ENCODE measurements at regions not wholly inside any gene's neighbourhood (a gene's known extent, or its start where the extent isn't known, plus 50 kb on each side); places are given as distances from the start of the nearest gene placed in this dataset.
"Not testable (repeated sequence)": the region's sequence is repeated elsewhere in the genome, so short reads cannot be mapped to it uniquely, and the experiment has no call there.

GRCh38 chr5:88647901-88648300 is 235.1 kb downstream of the MEF2C start:
- no peak for ATAC-seq (ENCODE audit: low read depth in 2 of 2)
- Mint-ChIP-seq H3K4me1 (no peaks in the 10 kb centered on the region), H3K4me3 (no peak overlapping the region), H3K36me3 (no peaks in the 10 kb centered on the region), H3K27ac (no peak overlapping the region), H3K9me3 (peaks cover 0 to 6% (median 0%) of the 10 kb centered on the region in 7 donors), H3K27me3 (peaks cover 10% of the 10 kb centered on the region)
- Histone ChIP-seq H3K9me3 (ENCODE audit: control insufficient read depth in 2 of 2, low read length in 2 of 2) (no peaks in the 10 kb centered on the region), H3K27ac (ENCODE audit: insufficient read depth, low read length, poor library complexity, severe bottlenecking) (no peak overlapping the region), H3K4me1 (ENCODE audit: control insufficient read depth, insufficient read depth, low read length, poor library complexity, severe bottlenecking) (no peaks in the 10 kb centered on the region), H3K27me3 (ENCODE audit: control insufficient read depth, insufficient read depth, low read length) (peaks cover 4% of the 10 kb centered on the region), H3K4me3 (ENCODE audit: low read depth, low read length) (no peak overlapping the region), H3K36me3 (ENCODE audit: control insufficient read depth, insufficient read depth, low read length) (no peaks in the 10 kb centered on the region)
- DNase-seq: no peak

GRCh38 chr5:88646866-88647265 is 236.1 kb downstream of the MEF2C start:
- H3K4me3 ChIP-seq (ENCODE audit: low read depth, low read length): no peak overlapping the region
- ATAC-seq (ENCODE audit: low read depth in 2 of 2) (no peak), DNase-seq (no peak)
- no peak overlapping the region for H3K27ac ChIP-seq (ENCODE audit: insufficient read depth, low read length, poor library complexity, severe bottlenecking)
- Mint-ChIP-seq H3K9me3 (peaks cover 0 to 6% (median 0%) of the 10 kb centered on the region in 7 donors), H3K36me3 (no peaks in the 10 kb centered on the region), H3K27ac (no peak overlapping the region), H3K4me3 (no peak overlapping the region), H3K27me3 (peaks cover 10% of the 10 kb centered on the region), H3K4me1 (no peaks in the 10 kb centered on the region)
- no peaks in the 10 kb centered on the region for H3K4me1 ChIP-seq (ENCODE audit: control insufficient read depth, insufficient read depth, low read length, poor library complexity, severe bottlenecking)
- H3K9me3 ChIP-seq (ENCODE audit: control insufficient read depth in 2 of 2, low read length in 2 of 2): no peaks in the 10 kb centered on the region
- H3K27me3 ChIP-seq (ENCODE audit: control insufficient read depth, insufficient read depth, low read length): peaks cover 4% of the 10 kb centered on the region
- no peaks in the 10 kb centered on the region for H3K36me3 ChIP-seq (ENCODE audit: control insufficient read depth, insufficient read depth, low read length)

GRCh38 chr5:88644676-88645075 is 238.3 kb downstream of the MEF2C start:
- H3K4me1 Mint-ChIP-seq: no peaks in the 10 kb centered on the region

GRCh38 chr5:88643315-88643714 is 239.7 kb downstream of the MEF2C start:
- H3K4me3 Mint-ChIP-seq: no peak overlapping the region
- DNase-seq (no peak), ATAC-seq (ENCODE audit: low read depth in 2 of 2) (no peak)
- Histone ChIP-seq H3K27ac (ENCODE audit: insufficient read depth, low read length, poor library complexity, severe bottlenecking) (no peak overlapping the region), H3K9me3 (ENCODE audit: control insufficient read depth in 2 of 2, low read length in 2 of 2) (no peaks in the 10 kb centered on the region), H3K27me3 (ENCODE audit: control insufficient read depth, insufficient read depth, low read length) (peaks cover 4% of the 10 kb centered on the region), H3K36me3 (ENCODE audit: control insufficient read depth, insufficient read depth, low read length) (no peaks in the 10 kb centered on the region), H3K4me1 (ENCODE audit: control insufficient read depth, insufficient read depth, low read length, poor library complexity, severe bottlenecking) (no peaks in the 10 kb centered on the region), H3K4me3 (ENCODE audit: low read depth, low read length) (no peak overlapping the region)
- H3K27me3 Mint-ChIP-seq: peaks cover 13% of the 10 kb centered on the region
- H3K27ac Mint-ChIP-seq: no peak overlapping the region
- H3K9me3 Mint-ChIP-seq: peaks cover 0 to 7% (median 0%) of the 10 kb centered on the region in 7 donors
- H3K36me3 Mint-ChIP-seq: no peaks in the 10 kb centered on the region
- no peaks in the 10 kb centered on the region for H3K4me1 Mint-ChIP-seq

More at GRCh38 chr5:88644676-88645075, 238.3 kb downstream of the MEF2C start:
- Mint-ChIP-seq H3K27ac (no peak overlapping the region), H3K36me3 (no peaks in the 10 kb centered on the region), H3K4me3 (no peak overlapping the region), H3K9me3 (peaks cover 0 to 4% (median 0%) of the 10 kb centered on the region in 7 donors), H3K27me3 (peaks cover 10% of the 10 kb centered on the region)
- Histone ChIP-seq H3K27me3 (ENCODE audit: control insufficient read depth, insufficient read depth, low read length) (peaks cover 4% of the 10 kb centered on the region), H3K9me3 (ENCODE audit: control insufficient read depth in 2 of 2, low read length in 2 of 2) (no peaks in the 10 kb centered on the region), H3K4me3 (ENCODE audit: low read depth, low read length) (no peak overlapping the region), H3K4me1 (ENCODE audit: control insufficient read depth, insufficient read depth, low read length, poor library complexity, severe bottlenecking) (no peaks in the 10 kb centered on the region), H3K36me3 (ENCODE audit: control insufficient read depth, insufficient read depth, low read length) (no peaks in the 10 kb centered on the region), H3K27ac (ENCODE audit: insufficient read depth, low read length, poor library complexity, severe bottlenecking) (no peak overlapping the region)
- ATAC-seq (ENCODE audit: low read depth in 2 of 2) (no peak), DNase-seq (no peak)

GRCh38 chr5:88634014-88634413 is 249.0 kb downstream of the MEF2C start:
- Mint-ChIP-seq H3K27ac (no peak overlapping the region), H3K9me3 (peaks cover 0 to 2% (median 0%) of the 10 kb centered on the region in 7 donors), H3K4me3 (no peak overlapping the region), H3K4me1 (no peaks in the 10 kb centered on the region), H3K27me3 (peaks cover 9% of the 10 kb centered on the region), H3K36me3 (no peaks in the 10 kb centered on the region)
- Histone ChIP-seq H3K4me3 (ENCODE audit: low read depth, low read length) (no peak overlapping the region), H3K27me3 (ENCODE audit: control insufficient read depth, insufficient read depth, low read length) (peaks cover 3% of the 10 kb centered on the region), H3K36me3 (ENCODE audit: control insufficient read depth, insufficient read depth, low read length) (no peaks in the 10 kb centered on the region), H3K4me1 (ENCODE audit: control insufficient read depth, insufficient read depth, low read length, poor library complexity, severe bottlenecking) (no peaks in the 10 kb centered on the region), H3K9me3 (ENCODE audit: control insufficient read depth in 2 of 2, low read length in 2 of 2) (no peaks in the 10 kb centered on the region), H3K27ac (ENCODE audit: insufficient read depth, low read length, poor library complexity, severe bottlenecking) (no peak overlapping the region)
- ATAC-seq (ENCODE audit: low read depth in 2 of 2) (no peak), DNase-seq (no peak)

GRCh38 chr5:88622890-88623289 is 260.1 kb downstream of the MEF2C start:
- H3K27ac Mint-ChIP-seq; H3K4me1 Mint-ChIP-seq; H3K9me3 Mint-ChIP-seq; H3K36me3 ChIP-seq (ENCODE audit: control insufficient read depth, insufficient read depth, low read length); H3K27me3 Mint-ChIP-seq; ATAC-seq (ENCODE audit: low read depth in 2 of 2); H3K4me3 ChIP-seq (ENCODE audit: low read depth, low read length); H3K9me3 ChIP-seq (ENCODE audit: control insufficient read depth in 2 of 2, low read length in 2 of 2); H3K27me3 ChIP-seq (ENCODE audit: control insufficient read depth, insufficient read depth, low read length); H3K36me3 Mint-ChIP-seq; H3K4me3 Mint-ChIP-seq; H3K4me1 ChIP-seq (ENCODE audit: control insufficient read depth, insufficient read depth, low read length, poor library complexity, severe bottlenecking); H3K27ac ChIP-seq (ENCODE audit: insufficient read depth, low read length, poor library complexity, severe bottlenecking); DNase-seq: not testable (repeated sequence)

- not testable (repeated sequence) for H3K36me3 Mint-ChIP-seq; H3K4me1 Mint-ChIP-seq; H3K27me3 Mint-ChIP-seq; H3K36me3 ChIP-seq (ENCODE audit: control insufficient read depth, insufficient read depth, low read length); DNase-seq; H3K4me3 ChIP-seq (ENCODE audit: low read depth, low read length); H3K9me3 ChIP-seq (ENCODE audit: control insufficient read depth in 2 of 2, low read length in 2 of 2); H3K4me3 Mint-ChIP-seq; H3K4me1 ChIP-seq (ENCODE audit: control insufficient read depth, insufficient read depth, low read length, poor library complexity, severe bottlenecking); H3K27ac Mint-ChIP-seq; H3K27ac ChIP-seq (ENCODE audit: insufficient read depth, low read length, poor library complexity, severe bottlenecking); ATAC-seq (ENCODE audit: low read depth in 2 of 2); H3K27me3 ChIP-seq (ENCODE audit: control insufficient read depth, insufficient read depth, low read length)
- H3K9me3 Mint-ChIP-seq: peaks cover 0 to 20% (median 10%) of the 10 kb centered on the region in 7 donors
Observed at GRCh38 chr5:88615767-88616166, 267.2 kb downstream of the MEF2C start.

- no peaks in the 10 kb centered on the region for H3K4me1 Mint-ChIP-seq
- ATAC-seq (ENCODE audit: low read depth in 2 of 2): no peak
- peaks cover 0 to 16% (median 5%) of the 10 kb centered on the region in 7 donors for H3K9me3 Mint-ChIP-seq
- Histone ChIP-seq H3K4me1 (ENCODE audit: control insufficient read depth, insufficient read depth, low read length, poor library complexity, severe bottlenecking) (no peaks in the 10 kb centered on the region), H3K27me3 (ENCODE audit: control insufficient read depth, insufficient read depth, low read length) (no peaks in the 10 kb centered on the region), H3K4me3 (ENCODE audit: low read depth, low read length) (no peak overlapping the region), H3K36me3 (ENCODE audit: control insufficient read depth, insufficient read depth, low read length) (no peaks in the 10 kb centered on the region), H3K27ac (ENCODE audit: insufficient read depth, low read length, poor library complexity, severe bottlenecking) (no peak overlapping the region), H3K9me3 (ENCODE audit: control insufficient read depth in 2 of 2, low read length in 2 of 2) (no peaks in the 10 kb centered on the region)
- no peak overlapping the region for H3K4me3 Mint-ChIP-seq
- H3K27ac Mint-ChIP-seq: no peak overlapping the region
- peaks cover 5% of the 10 kb centered on the region for H3K27me3 Mint-ChIP-seq
- H3K36me3 Mint-ChIP-seq: no peaks in the 10 kb centered on the region
- no peak for DNase-seq
Observed at GRCh38 chr5:88613051-88613450, 269.9 kb downstream of the MEF2C start.
